HUES64 (cell line): ENCODE measurements at regions not wholly inside any gene's neighbourhood (a gene's known extent, or its start where the extent isn't known, plus 50 kb on each side); places are given as distances from the start of the nearest gene placed in this dataset.

Experiments used
- H3K27ac ChIP-seq: 2 replicates; pipeline ENCODE4 v1.7.0; 2013; ENCODE audit warnings: low read depth, low read length, inconsistent platforms
- H3K27me3 ChIP-seq: 2 replicates; pipeline ENCODE4 v1.6.1; 2013; ENCODE audit warnings: mild to moderate bottlenecking, low read length; ENCODE audit not compliant: insufficient read depth
- H3K36me3 ChIP-seq: 2 replicates; pipeline ENCODE4 v1.6.1; 2013; ENCODE audit warnings: mild to moderate bottlenecking, low read length; ENCODE audit not compliant: insufficient read depth
- H3K4me1 ChIP-seq: 2 replicates; pipeline ENCODE4 v1.6.1; 2013; ENCODE audit warnings: mild to moderate bottlenecking, low read length, moderate library complexity; ENCODE audit not compliant: insufficient read depth
- H3K4me3 ChIP-seq: 2 replicates; pipeline ENCODE4 v1.5.1; 2013; ENCODE audit warnings: mild to moderate bottlenecking, low read length, moderate library complexity
- H3K9ac ChIP-seq: 2 replicates; pipeline ENCODE4 v1.6.1; 2013; ENCODE audit warnings: mild to moderate bottlenecking, low read depth, low read length
- H3K9me3 ChIP-seq: 2 replicates; pipeline ENCODE4 v1.6.1; 2013; ENCODE audit warnings: low read depth, low read length; ENCODE audit not compliant: insufficient read depth
- WGBS: fragments of 150-250, 120-280 bp; methylation state at CpG from one replicate; pipeline ENCODE4 v1.1.7; 2013; ENCODE audit warnings: missing lambda C conversion rate; 5-methylcytosine and 5-hydroxymethylcytosine counted together

- peaks cover 14% of the 10 kb centered on the region; the same call in 1 of the 2 replicates for H3K4me1 ChIP-seq
- no peaks in the 10 kb centered on the region for H3K36me3 ChIP-seq
- WGBS = 78% methylated on average over 6 of the region's 6 CpGs
- H3K27me3 ChIP-seq = no peaks in the 10 kb centered on the region
- no peak overlapping the region for H3K27ac ChIP-seq
- H3K9ac ChIP-seq = no peak overlapping the region
- H3K9me3 ChIP-seq = peaks cover 13% of the 10 kb centered on the region
- no peak overlapping the region for H3K4me3 ChIP-seq
These were observed 120.6 kb upstream of the GPR12 start for GRCh38 chr13:26881154-26881553.

- H3K36me3 ChIP-seq = no peaks in the 10 kb centered on the region
- peaks cover 14% of the 10 kb centered on the region; the same call in 1 of the 2 replicates for H3K4me1 ChIP-seq
- WGBS = 77% methylated on average over 8 of the region's 8 CpGs
- no peak overlapping the region for H3K4me3 ChIP-seq
- H3K9ac ChIP-seq = no peak overlapping the region
- no peak overlapping the region for H3K27ac ChIP-seq
- H3K27me3 ChIP-seq = no peaks in the 10 kb centered on the region
- peaks cover 17% of the 10 kb centered on the region for H3K9me3 ChIP-seq
These were observed 120.1 kb upstream of the GPR12 start for GRCh38 chr13:26880735-26881134.

- WGBS = 85% methylated on average over 1 of the region's 1 CpG
- Histone ChIP-seq H3K4me3 (no peak overlapping the region), H3K27ac (no peak overlapping the region)
These were observed 117.9 kb upstream of the GPR12 start for GRCh38 chr13:26878438-26878837.

GRCh38 chr13:26873386-26873698 lies 112.8 kb upstream of the GPR12 start:
- Histone ChIP-seq H3K4me1 (peaks cover 8% of the 10 kb centered on the region; the same call in 1 of the 2 replicates), H3K4me3 (no peak overlapping the region), H3K9ac (no peak overlapping the region), H3K27me3 (no peaks in the 10 kb centered on the region), H3K9me3 (peaks cover 20% of the 10 kb centered on the region), H3K27ac (no peak overlapping the region; the same call in 1 of the 2 replicates), H3K36me3 (no peaks in the 10 kb centered on the region)
- WGBS = 69% methylated on average over 7 of the region's 7 CpGs

More at GRCh38 chr13:26878438-26878837, 117.9 kb upstream of the GPR12 start:
- Histone ChIP-seq H3K9me3 (peaks cover 20% of the 10 kb centered on the region), H3K36me3 (no peaks in the 10 kb centered on the region), H3K4me1 (peaks cover 22% of the 10 kb centered on the region; the same call in 1 of the 2 replicates), H3K9ac (no peak overlapping the region), H3K27me3 (no peaks in the 10 kb centered on the region)

- no peak overlapping the region for H3K9ac ChIP-seq
- no peaks in the 10 kb centered on the region for H3K36me3 ChIP-seq
- H3K27me3 ChIP-seq = no peaks in the 10 kb centered on the region
- WGBS = 63% methylated on average over 28 of the region's 28 CpGs
- H3K4me1 ChIP-seq = peaks cover 8% of the 10 kb centered on the region; the same call in 1 of the 2 replicates
- H3K27ac ChIP-seq = no peak overlapping the region
- H3K9me3 ChIP-seq = peaks cover 17% of the 10 kb centered on the region
- H3K4me3 ChIP-seq = no peak overlapping the region
These were observed 112.2 kb upstream of the GPR12 start for GRCh38 chr13:26872525-26873385.

- Histone ChIP-seq H3K9me3 (no peaks in the 10 kb centered on the region), H3K27ac (no peak overlapping the region), H3K4me1 (no peaks in the 10 kb centered on the region), H3K36me3 (no peaks in the 10 kb centered on the region), H3K4me3 (no peak overlapping the region), H3K9ac (no peak overlapping the region), H3K27me3 (no peaks in the 10 kb centered on the region)
- WGBS = 41% methylated on average over 5 of the region's 5 CpGs
These were observed 107.0 kb upstream of the GPR12 start for GRCh38 chr13:26867451-26868091.

- no peak overlapping the region for H3K9ac ChIP-seq
- no peaks in the 10 kb centered on the region for H3K36me3 ChIP-seq
- WGBS = 90% methylated on average over 5 of the region's 5 CpGs
- H3K4me1 ChIP-seq = no peaks in the 10 kb centered on the region
- H3K27me3 ChIP-seq = no peaks in the 10 kb centered on the region
- H3K4me3 ChIP-seq = no peak overlapping the region
- no peaks in the 10 kb centered on the region for H3K9me3 ChIP-seq
- H3K27ac ChIP-seq = no peak overlapping the region
These were observed 104.0 kb upstream of the GPR12 start for GRCh38 chr13:26864576-26864975.

- H3K27ac ChIP-seq = no peak overlapping the region
- 83% methylated on average over 2 of the region's 2 CpGs for WGBS
These were observed 101.4 kb upstream of the GPR12 start for GRCh38 chr13:26861941-26862340.

GRCh38 chr13:26855921-26856320 lies 95.3 kb upstream of the GPR12 start:
- no peaks in the 10 kb centered on the region for H3K4me1 ChIP-seq
- H3K9me3 ChIP-seq = no peaks in the 10 kb centered on the region
- no peak overlapping the region for H3K27ac ChIP-seq
- no peak overlapping the region for H3K4me3 ChIP-seq
- no peaks in the 10 kb centered on the region for H3K36me3 ChIP-seq
- WGBS = 86% methylated on average over 4 of the region's 5 CpGs
- H3K9ac ChIP-seq = no peak overlapping the region
- no peaks in the 10 kb centered on the region for H3K27me3 ChIP-seq

More at GRCh38 chr13:26861941-26862340, 101.4 kb upstream of the GPR12 start:
- H3K27me3 ChIP-seq = no peaks in the 10 kb centered on the region
- no peak overlapping the region for H3K9ac ChIP-seq
- no peaks in the 10 kb centered on the region for H3K36me3 ChIP-seq
- no peaks in the 10 kb centered on the region for H3K4me1 ChIP-seq
- H3K4me3 ChIP-seq = no peak overlapping the region
- H3K9me3 ChIP-seq = no peaks in the 10 kb centered on the region

- no peak overlapping the region for H3K4me3 ChIP-seq
- no peaks in the 10 kb centered on the region for H3K9me3 ChIP-seq
- H3K4me1 ChIP-seq = peaks cover 5% of the 10 kb centered on the region
- H3K9ac ChIP-seq = no peak overlapping the region
- no peaks in the 10 kb centered on the region for H3K36me3 ChIP-seq
- no peak overlapping the region for H3K27ac ChIP-seq
- WGBS = 65% methylated on average over 3 of the region's 3 CpGs
- H3K27me3 ChIP-seq = no peaks in the 10 kb centered on the region
These were observed 94.5 kb upstream of the GPR12 start for GRCh38 chr13:26855071-26855470.

GRCh38 chr13:26853323-26853722 lies 92.7 kb upstream of the GPR12 start:
- peaks cover 17% of the 10 kb centered on the region for H3K4me1 ChIP-seq
- no peak overlapping the region for H3K27ac ChIP-seq
- WGBS = 93% methylated on average over 2 of the region's 2 CpGs
- H3K27me3 ChIP-seq = no peaks in the 10 kb centered on the region
- H3K9me3 ChIP-seq = no peaks in the 10 kb centered on the region
- H3K4me3 ChIP-seq = no peak overlapping the region
- no peak overlapping the region for H3K9ac ChIP-seq
- no peaks in the 10 kb centered on the region for H3K36me3 ChIP-seq
